DMS 273 treated with DMSO at 0.1 percent for 48 hours (cell line): ENCODE measurements at regions not wholly inside any gene's neighbourhood (a gene's known extent, or its start where the extent isn't known, plus 50 kb on each side); places are given as distances from the start of the nearest gene placed in this dataset.
"Not testable (repeated sequence)": the region's sequence is repeated elsewhere in the genome, so short reads cannot be mapped to it uniquely, and the experiment has no call there.

Experiments
- DNase-seq: peaks from one replicate; lab custom pipeline; 2025; lab: John Stamatoyannopoulos, UW

DNA sequence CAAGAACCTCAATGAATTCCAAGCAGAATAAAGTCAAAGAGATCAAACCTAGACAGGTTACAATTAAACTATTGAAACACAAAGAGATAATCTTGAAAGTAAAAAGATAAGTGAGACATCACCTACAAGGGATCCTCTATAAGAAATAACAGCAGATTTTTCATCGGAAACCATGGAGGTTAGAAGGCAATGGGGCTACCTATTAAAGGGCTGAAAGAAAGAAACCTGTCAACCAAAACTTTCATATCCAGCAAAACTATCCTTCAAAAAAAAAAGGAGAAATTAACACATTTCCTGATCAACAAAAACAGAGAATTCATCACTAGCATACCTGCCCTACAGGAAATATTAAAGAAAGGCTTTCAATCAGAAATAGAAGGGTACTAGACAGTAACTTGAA, 244.9 kb downstream of the ARHGAP12 start:
- no peak for DNase-seq

DNA sequence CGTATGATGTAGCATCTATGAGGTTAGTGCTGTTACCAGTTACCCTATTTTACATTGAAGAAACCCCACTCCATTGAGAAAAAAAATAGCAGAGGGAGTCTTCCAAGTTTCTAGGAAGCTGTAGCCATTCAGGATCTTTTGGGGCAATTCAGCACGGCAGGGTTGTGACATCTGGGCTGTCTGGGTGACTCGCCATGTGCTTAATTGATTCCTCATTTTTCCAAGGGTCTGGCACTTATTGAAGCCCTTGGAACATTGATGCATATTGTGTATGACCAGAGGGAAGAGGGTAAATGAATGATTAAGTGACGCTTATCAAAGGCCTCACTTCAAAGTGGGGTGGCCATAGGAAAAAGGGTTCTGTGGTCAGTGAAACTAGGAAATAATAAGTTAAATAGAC, 248.7 kb downstream of the ARHGAP12 start:
- DNase-seq: no peak

GRCh38 chr10:31678575-31679516, 249.8 kb downstream of the ARHGAP12 start:
- DNase-seq: no peak

GRCh38 chr10:31678139-31678536, 250.5 kb downstream of the ARHGAP12 start:
- DNase-seq: no peak

GRCh38 chr10:31677195-31678138, 251.2 kb downstream of the ARHGAP12 start:
- DNase-seq: no peak

- no peak for DNase-seq
These were observed 252.9 kb downstream of the ARHGAP12 start for GRCh38 chr10:31675726-31676125.

GRCh38 chr10:31669357-31669756, 259.3 kb downstream of the ARHGAP12 start:
- DNase-seq: no peak

DNA sequence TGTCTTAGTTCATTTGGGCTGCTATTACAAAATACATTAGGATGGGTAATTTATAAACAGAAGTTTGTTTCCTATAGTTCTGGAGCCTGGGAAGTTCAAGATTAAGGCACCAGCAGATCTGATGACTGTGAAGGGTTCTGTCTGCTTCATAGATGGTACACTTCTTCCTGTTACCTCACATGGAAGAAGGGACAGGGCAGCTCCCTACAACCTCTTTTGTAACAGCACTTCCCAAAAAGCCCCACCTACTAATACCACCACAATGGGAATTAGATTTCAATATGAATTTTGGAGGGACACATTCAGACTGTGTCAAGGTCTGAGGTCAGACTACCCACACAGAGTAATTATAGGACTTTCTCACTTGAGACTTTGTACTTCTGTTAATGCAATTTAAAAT, 260.3 kb downstream of the ARHGAP12 start:
- no peak for DNase-seq

- DNase-seq: not testable (repeated sequence)
These were observed 262.8 kb downstream of the ARHGAP12 start for GRCh38 chr10:31665764-31666279.

DNA sequence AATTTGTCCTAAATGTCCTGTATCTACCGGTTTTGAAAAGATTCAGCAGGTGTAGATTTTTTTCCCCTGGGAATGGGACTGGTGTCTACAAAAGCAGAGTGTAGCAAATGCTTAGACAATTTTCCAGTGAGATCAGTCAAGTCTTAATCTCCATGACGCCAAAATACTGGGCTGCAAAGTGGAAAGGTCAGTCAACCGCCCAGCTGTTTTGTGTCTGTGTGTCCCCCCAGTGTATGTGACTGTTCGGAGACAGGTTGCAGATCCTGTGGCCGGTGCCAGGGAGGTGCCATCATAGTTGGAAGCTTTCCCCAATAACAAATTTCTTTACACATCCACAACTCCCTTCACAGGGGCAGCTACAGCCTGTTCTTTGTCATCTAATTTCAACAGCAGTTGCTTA, 263.8 kb downstream of the ARHGAP12 start:
- no peak for DNase-seq

DNA sequence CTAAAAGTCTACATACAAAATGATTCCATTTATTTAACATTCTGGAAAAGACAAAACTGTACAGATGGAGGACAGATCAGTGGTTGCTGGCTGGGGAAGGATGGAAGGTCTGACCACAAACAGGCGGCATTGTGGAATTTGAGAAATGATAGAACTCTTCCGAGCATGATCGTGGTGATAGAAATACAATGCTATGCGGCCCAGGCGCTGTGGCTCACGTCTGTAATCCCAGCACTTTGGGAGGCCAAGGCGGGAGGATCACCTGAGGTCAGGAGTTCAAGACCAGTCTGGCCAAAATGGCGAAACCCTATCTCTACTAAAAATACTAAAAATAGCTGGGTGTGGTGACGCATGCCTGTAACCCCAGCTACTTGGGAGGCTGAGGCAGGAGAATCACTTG, 264.6 kb downstream of the ARHGAP12 start:
- DNase-seq: not testable (repeated sequence)

- no peak for DNase-seq
These were observed 268.3 kb downstream of the ARHGAP12 start for GRCh38 chr10:31660300-31660699.

GRCh38 chr10:31659665-31660064, 269.0 kb downstream of the ARHGAP12 start:
- no peak for DNase-seq

DNA sequence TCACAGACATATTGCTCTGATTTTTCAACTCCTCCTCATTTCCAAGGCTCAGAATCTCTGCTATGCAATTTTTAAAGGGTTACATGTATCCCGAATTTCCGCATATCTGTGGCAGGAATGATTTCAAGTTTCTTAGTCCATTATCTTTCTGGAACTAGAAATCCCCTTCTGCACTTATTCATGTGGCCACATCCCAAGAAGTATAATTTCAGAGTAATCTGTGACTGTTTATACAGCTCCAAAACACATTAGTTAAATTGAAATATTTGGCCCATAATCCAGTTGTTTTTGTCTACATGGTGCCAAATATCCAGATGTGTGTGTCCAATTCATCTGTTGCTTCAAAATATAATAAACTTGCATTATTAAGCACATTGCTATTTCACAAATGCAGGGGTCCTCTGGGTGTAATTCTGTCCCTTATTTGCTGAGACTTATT, 271.2 kb downstream of the ARHGAP12 start:
- DNase-seq: no peak

DNA sequence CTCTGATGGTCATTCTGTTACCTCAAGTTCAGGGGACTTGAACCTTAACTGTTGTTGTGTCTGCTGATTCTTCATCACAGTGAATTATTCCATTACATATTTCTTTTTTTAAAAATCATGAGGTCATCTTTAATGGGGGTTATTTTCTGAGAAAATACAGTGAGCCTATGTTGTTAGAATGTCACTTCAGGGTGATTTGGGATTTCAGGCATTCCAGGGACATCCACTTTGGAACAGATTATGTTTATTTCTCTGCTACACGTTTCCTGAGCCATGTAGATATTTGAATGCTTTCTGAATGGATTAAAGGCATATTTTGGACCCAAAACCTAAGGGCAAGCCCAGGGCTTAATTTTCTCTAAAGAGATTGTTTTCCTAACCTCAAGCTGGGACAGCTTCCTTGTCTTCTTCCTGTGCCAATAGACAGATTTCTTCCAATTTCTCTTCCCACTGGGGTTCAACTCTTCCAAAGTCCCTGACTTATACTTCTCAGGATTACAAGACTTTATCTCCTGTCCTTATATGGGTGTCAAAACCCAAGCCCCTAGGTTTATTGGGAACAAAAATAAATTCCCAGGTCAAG, 271.7 kb downstream of the ARHGAP12 start:
- no peak for DNase-seq

GRCh38 chr10:31652038-31652437, 276.6 kb downstream of the ARHGAP12 start:
- no peak for DNase-seq

DNA sequence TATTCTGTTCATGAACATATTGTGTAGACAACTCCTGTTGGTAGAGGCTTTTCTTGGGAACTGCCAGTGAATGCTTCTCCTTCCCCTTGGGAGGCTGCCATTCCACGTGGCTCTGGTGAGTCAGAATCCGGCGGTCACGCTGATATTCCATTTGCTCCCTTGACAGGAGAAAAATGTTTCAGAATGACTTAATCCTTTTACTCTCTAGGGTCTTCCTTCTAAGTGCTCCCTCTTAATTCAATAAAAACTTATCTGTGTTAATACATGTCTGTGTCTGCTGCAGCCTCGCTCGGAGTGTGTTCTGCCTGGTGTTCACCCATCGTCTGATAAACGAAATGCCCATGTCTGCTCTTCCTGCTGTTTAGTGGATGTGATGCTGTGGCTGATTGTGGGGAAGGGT, 278.6 kb downstream of the ARHGAP12 start:
- no peak for DNase-seq

DNA sequence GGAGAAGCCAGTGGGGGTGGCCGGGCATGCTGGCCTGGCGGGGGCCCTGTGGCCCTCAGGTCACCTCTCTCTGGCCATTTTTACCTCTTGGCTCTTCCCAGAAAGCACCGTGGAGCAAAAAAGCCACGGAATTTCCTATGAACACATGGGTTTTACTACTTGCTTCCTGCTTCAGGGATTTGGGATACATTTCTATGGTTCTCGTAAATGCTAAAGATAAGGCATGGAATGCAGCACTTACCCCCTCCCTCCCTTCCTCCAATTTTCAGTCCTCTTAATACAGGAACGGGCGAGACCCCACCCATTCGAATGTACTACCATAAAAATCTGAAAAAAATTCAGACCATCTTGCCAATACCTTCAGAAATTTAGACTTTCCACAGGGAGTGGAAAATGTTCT, 279.7 kb downstream of the ARHGAP12 start:
- no peak for DNase-seq

DNA sequence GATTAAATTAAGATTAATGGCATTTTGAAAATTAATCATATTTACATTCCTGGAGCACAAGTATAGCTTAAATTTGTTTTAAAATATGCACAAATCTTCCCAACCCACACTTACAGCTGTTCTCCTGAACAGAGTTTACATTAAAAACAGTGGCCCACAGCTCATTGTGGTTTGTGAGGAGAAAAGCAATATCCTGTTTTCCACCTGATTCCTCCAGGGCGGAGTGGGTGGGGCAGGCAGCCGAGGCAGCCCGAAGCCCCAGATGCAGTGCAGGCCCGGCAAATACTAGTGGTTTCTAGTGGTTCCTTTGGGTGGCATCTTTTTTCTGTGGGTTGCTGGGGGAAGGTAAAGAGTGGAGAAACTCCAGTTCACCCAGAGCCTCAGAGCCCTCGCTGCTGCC, 280.8 kb downstream of the ARHGAP12 start:
- no peak for DNase-seq

GRCh38 chr10:31646519-31646918, 282.1 kb downstream of the ARHGAP12 start:
- no peak for DNase-seq

DNA sequence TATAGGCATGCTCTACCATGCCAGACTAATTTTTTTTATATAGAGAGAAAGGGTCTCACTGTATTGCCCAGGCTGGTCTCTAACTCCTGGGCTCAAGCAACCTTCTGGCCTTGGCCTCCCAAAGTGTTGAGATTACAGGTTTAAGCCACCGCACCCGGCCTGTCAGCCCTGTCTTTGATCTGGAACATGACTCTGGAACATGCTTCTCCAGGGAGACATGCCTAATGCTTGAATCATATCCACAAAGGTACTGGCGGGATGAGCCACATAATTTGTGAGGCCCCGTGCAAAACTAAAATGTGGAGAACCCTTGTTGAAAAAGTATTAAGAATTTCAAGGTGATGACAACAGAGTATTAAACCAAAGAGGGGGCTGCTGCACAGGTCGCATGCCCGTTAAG, 282.8 kb downstream of the ARHGAP12 start:
- DNase-seq: no peak
